ENCODE measurements at regions not wholly inside any gene's neighbourhood (a gene's known extent, or its start where the extent isn't known, plus 50 kb on each side); places are given as distances from the start of the nearest gene placed in this dataset.
A peak's percentile ranks its signal among the peaks of the same experiment; 100 is the strongest.

DNA sequence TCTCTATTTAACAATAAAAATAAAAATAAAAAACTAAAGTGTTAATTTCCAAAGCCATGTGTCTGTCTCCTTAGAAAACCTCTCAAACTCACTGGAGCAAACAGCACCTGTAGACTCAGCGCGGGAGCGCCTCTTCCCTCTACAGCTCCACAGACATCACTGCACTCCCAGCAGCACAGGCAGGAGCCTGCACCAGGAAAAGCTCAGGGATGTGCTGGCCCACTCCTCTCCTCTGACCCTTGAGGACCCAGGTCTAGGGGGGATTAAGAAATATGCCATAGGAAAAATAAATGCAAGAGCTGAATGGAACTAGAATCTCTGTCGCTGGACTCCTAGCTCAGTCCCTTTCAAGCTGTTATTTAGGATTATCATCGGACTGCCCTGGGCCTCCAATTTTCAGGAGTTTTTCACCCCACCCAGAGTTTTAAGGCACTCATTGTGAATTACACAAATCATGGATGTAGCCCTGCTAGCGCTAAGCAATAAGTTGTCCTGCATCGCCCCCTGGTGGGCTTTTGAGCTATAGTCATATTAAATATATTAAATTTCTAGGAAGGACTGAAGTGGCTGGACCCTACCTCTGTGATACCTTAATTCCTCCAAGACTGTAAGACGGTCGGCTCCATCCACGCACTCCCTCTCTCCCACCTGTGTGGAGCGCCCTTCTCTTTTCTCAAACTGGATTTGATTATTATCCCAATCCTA is 333.9 kb downstream of the UQCRFS1 start:
- peak; percentile 25 to 31 for DNase-seq

DNA sequence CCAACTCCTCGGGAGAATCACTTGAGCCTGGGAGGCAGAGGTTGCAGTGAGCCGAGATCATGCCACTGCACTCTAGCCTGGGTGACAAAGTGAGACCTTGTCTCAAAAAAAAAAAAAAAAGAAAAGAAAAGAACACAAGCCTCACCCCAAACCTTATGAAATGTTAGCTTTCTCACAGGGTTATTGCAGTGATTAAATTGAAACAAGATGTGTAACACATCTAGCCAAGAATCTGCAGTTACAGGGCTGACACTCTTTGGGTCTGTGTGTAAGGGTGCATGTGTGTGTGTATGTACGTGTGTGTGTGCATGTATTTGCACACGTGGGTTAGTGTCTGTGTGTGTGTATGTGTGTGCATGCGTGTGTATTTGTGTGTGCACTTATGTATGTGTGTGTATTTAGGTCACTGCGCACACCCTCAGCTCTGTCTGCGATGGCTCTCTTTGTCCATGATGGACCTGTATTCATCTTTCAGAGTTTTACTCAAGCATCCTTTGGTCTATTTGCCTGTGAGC is 336.3 kb downstream of the UQCRFS1 start:
- no peak for DNase-seq

DNA sequence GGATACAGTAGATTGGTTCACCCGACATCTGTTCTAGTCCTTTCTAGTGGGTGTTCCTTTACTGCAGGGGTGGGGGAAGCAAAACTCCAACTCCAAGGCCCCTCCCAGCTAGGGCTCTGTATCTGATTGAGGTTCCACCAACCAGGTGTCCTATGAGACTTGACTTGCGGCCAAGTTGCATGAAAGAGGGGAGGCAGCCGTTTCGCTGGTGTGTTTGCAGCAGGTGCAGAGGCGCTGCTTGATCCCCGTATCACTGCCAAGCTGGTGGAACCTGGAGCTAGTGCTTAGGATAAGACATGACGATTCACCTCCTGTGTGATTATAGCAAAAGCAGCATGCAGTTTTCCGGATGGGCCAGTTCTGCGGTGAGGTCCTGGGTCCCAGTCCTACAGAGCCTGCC is 338.2 kb downstream of the UQCRFS1 start:
- DNase-seq, result no peak

DNA sequence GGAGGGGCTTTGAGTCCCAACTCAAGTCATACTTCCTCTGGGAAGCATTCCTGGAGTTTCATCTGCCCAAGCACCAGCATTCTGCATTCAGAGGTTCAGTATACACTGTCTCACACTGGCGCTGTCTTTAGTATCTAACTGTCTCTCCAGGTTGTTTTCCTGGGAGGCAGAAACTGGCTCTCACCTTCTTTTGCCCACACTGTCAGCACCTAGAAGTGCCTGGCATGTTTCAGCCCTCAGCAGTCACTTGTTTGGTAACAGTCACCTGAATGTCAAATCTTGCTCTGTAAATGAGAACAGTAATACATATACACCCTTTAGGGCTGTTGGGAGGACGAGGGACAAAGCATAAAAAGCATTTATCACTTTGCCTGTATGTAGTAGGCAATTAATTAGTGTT is 339.6 kb downstream of the UQCRFS1 start:
- no peak for DNase-seq

DNA sequence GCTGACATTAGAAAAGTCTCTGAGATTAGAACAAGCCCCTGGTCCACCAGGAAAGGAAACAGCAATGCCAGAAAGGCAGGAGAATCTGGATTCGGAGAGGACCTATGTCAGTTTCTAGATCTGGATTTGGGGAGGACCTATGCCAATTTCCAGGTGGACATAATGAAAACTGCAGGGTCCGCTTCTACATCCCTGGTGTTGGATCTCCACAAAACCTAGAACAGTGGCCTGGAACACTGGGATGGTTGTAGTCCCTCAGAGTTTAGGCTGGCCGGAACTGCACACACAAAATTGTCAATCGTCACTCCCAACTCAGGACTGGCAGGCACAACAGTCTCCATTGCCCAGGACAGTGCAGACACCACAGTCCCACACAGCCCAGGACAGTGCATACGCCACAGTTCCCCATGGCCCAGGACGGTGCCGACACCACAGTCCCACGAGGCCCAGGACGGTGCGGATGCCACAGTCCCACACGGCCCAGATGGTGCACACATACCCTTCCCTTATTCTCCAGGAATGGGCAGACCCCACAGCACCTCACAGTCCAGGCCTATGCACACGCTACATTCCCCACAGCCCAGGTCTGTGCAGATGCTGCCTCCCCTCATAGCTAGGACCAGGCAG is 341.7 kb downstream of the UQCRFS1 start:
- DNase-seq, result no peak

DNA sequence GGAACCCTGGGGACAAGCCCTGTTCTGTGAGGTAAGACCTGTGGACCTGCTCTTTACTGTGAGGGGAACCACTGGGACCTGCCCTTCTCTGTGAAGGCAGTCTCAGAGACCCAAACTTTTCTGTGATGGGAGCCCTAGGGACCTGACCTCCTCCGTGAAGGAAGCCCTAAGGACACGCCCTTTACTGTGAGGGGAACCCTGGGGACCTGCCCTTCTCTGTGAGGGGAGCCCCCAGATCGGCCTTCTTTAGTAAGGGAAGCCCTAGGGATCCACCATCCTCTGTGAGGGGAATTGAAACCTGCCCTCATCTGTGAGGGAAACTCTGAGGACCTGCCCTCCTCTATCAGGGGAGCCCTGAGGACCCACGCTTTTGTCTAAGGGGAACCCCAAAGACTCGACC is 343.5 kb downstream of the UQCRFS1 start:
- no peak for DNase-seq

DNA sequence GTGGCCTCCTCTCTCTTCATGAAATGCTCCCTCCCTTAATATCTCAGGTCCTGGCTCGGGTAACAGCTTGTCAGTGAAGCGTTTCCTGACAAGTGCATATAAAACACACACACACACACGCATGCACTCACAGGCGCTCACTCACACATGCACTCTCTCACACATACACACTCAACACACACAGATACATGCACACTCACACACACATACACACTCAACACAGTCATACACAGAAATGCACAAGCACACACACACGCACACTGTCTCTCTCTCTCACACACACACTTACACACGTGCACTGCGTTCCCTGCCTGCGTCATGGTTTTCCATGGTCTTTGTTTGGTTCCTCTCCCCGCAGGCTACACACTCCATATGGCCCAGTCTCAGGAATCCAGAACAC is 344.1 kb downstream of the UQCRFS1 start:
- DNase-seq, result no peak

DNA sequence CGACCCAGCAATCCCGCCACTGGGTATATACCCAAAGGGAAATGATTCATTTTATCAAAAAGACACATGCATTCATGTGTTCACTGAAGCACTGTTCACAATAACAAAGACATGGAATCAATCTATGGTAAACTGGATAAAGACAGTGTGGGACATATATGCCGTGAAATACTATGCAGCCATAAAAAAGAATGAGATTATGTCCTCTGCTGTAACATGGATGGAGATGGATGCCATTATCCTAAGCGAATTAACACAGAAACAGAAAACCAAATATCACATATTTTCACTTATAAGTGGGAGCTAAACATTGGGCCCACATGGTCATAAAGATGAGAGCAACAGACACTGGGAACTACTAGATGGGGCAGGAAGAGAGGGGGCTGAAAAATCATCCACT is 345.0 kb downstream of the UQCRFS1 start:
- no peak for DNase-seq

DNA sequence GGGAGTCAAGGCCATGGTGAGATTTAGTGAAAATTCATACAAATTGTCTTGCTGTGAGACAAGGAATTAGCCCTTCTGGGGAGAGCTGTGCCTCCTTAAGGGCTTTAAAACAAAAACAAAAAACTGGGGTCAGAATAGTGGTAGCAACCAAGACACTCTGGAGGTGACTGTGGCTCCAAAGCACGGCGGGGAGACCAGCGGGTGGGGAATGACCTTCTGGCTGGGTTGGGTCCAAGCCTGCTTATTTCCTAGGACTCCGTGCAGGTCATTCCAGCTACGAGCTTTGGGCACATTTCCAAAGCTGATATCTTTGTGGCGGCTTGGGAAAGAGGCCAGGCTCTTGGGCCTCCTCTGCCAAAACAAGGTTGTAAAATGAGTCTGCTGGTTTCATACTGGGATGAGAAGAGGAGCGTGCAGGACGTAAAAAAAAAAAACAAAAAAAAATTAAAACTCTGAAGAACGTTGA is 348.3 kb downstream of the UQCRFS1 start:
- DNase-seq, result no peak

DNA sequence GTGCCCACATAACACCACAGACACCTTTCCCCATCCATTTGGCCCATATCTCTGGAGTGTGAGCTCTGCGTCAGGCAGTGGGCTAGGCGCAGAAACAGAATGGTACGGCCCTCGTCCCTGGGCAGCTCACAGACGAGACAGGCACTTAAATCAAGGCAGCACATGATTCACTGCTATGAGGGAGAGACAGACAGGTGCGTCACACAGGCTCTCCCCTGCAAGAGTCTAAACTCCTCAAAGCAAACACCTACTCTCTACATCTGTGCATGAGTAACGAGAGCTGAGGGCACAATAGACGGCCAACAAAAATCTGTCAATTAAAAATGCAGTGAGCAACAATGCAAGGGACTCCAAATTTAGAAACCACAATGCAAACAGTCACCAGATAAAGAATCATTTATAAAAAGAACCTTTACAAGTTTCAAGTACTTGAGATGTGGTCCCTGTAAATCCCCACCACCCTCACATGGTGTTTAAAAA is 348.9 kb downstream of the UQCRFS1 start:
- DNase-seq, result no peak

DNA sequence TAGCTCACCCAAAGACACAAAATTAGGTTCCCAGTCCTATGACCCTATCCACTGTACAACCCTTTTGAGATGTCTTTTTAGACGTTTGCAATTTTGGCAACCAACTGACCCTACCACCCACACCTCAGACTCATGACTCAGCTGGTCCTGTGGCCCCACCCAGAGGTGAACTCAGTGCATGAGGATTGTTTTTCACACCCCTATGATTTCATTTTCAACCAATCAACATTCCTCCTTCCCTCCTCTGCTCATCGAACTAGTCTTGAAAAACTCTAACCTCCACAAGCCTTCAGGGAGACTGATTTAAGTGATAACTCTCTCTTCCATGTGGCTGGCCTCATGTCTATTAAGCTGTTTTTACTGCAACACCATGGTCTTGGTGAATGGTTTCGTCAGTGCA is 350.7 kb downstream of the UQCRFS1 start:
- no peak for DNase-seq

DNA sequence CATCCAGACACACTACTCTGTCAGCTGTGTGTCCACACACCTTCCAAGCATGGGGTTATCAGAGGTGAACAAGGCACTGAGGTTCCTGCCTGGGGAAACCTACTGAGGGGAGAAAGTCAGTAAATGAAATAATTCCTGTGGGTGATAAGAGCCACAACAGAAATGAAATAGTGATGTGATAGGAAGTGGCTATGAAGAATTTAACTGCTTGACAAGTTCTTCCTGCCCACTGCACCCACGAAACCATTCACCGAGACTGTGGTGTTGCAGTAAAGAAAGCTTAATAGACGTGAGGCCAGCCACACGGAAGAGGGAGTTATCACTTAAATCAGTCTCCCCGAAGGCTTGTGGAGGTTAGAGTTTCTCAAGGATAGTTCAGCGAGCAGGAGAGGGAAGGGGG is 353.1 kb downstream of the UQCRFS1 start:
- DNase-seq, result no peak

DNA sequence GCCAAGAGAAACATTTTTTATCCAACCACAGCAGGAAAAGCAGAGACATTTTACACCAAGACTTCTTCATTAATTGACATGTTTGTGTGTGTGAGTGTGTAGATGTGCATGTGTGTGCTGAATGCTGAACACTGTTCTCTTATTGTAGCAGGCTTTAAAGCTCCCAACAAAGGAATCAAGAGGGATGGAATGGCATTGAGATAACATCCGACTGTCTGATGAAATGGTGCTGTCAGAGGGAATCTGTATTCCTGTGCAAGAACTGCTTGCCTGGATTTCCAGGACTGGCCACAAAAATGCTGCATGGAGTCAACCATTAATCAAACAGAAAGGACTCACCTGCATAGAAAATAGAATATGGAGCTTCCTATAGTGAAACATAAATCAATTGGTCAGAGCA is 354.0 kb downstream of the UQCRFS1 start:
- no peak for DNase-seq

DNA sequence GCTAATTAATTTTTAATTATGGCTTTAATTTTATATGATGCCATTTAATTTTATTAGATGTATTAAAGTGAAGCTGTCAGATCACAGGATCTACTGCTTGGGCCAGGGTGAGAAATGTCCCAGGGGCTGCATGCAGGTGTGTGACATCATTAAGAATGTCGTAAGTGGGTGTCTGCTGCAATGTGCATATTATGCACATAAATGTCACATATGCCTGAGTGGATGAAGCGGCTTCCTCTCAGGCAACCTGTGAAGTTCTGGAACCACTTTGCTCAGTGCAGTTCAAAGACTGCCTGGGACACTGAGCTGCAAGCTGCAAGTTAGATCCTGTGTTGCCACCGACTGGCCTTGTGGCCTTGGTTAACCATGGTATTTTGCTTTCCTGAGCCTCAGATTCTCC is 355.0 kb downstream of the UQCRFS1 start:
- DNase-seq, result no peak

DNA sequence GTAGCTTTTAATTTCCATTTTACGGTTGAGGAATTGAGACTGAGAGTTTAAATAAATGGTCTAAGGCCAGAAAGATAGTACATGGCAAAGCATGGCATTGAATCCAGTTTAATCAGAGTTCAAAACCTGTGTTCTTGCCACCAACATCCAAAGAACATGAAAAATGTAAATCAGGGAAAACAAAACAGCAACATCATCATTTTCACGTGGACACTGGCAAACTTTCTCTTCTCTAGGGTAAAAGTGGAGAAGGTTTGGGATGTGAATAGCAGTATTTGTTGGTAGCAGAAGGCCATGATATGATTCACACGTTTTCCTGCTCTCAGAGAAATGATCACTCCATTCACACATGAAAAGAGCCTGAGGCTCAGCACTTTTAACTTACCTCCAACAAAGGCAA is 357.7 kb downstream of the UQCRFS1 start:
- no peak for DNase-seq

DNA sequence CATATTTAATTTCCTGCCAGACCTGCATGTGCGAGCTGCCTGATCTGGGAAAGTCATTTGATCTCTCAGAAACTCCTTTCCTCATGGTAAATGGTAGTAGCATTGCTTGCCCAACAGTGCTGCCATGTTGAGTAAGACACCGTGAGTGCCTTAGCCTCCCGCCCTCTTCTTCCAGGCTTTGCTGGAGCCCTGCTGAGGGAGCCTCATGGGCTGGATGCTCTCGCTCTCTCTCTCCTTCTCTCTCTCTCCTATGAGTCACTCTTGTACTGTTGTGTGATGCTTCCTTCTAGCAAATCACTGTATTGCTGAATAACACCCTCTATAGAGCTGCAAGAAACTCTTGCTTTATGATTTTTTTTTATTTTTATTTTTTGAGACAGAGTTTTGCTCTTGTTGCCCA is 365.5 kb downstream of the UQCRFS1 start:
- no peak for DNase-seq

DNA sequence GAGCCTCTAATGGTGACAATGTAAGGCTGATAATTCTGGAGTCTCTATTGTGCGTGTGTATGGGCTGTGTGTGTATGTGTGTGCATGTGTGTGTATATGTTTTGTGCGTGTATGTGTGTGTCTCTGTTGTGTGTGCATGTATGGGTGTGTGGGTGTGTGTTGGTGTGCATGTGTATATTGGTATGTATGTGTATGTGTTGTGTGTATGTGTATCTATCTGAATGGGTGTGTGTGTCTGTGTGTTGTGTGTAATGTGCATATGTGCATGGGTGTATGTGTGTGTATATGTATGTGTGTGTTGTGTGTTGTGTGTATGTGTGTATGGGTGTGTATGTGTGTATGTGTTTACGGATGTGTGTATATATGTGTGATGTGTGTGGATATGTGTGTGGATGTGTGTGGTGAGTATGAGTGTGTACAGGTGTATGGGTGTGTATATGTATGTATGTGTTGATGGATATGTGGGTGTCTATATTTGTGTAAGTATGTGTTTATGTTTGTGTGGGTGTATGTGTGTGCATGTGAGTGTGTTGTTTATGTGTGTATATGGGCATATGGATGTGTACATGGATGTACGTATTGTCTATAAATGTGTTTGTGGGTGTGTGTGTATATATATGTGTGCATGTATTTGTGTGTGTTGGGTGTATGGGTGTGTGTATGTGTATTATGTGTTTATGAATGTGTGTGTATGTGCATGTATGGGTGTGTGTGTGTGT is 366.7 kb downstream of the UQCRFS1 start:
- no peak for DNase-seq

DNA sequence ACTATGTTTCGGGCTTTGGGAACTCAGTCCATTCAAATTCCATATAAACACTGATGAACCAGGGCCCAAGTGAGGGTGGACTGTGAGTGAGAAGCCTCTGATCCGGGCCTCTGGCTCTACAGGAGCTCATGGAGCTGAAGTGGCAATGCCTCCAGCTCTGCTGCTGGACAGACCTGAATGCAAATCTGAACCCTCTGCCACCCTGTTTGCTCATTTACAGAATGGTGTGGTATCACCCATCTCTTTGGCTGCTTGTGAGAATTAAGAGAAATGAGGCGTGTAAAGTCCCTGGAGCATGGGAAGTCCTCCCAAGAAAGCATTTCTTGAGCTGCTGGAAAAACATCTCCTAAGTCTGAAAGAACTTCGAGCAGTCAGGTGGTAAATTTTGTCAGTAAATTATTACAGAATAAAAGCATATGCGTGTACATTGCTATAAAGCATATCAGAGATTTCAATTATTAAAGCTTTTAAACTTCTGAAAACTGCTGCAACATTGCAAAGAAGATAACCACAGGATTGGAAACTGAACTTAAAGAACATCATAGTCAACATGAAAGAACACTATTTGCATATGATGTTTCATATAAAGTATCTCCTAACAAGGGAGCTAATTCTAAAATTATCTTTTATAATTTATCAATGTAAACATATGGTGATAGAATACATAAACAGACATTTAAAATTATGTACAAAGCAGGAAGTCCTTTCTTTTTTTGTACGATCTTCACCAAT is 369.0 kb downstream of the UQCRFS1 start:
- DNase-seq, result no peak

DNA sequence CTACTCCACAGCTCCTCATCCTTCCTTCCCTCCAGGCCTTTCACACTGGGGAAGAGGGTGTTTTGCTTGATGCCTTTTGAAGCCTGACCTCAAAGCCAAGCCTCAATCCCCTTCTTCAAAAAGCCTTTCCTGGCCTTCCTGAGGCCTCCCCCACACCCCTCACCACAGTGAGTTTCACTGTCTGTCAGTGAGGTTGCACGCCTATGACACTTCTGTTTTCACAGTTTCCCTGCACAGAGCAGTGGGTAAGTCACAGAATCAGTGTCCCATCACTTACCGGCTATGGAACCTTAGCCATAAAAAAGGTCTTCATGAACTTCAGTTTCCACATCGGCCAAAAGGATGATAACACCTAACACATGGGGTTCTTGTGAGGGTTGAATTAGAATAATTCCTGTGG is 371.4 kb downstream of the UQCRFS1 start:
- DNase-seq, result no peak

DNA sequence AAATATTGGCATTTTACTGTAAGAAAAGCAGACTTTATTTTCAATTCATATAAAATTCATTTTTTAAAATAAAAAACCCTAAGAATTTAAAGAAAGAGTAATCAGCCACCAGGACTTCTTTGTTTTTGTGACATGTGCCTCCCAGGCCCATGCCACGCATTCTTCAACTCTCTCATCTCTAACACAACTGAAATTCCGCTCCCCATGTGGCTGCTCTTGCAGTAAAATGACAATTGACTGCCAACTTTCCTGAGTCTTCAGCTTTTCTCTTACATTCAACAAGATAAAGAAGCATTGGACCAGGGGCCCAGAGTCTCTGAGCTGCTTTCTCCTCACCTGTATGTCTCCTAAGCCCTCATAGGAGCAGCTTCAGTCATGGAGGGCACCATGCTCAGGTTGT is 372.1 kb downstream of the UQCRFS1 start:
- no peak for DNase-seq

DNA sequence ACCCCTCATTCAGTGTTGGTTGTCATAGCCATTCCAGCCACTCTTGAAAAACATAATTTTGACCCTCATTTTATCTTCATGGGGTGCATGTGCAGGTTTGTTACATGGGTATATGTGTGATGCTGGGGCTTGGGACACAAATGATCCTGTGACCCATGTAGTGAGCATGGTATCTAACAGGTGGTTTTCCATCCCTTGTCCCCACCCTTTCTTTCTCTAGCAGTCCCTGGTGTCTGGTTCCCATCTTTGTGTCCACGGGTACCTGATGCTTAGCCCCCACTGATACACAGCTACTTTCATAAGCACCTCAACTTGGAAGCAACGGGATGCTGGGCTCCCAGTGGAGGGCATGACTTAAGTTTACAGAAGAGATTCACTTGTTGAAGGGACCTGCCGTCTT is 373.5 kb downstream of the UQCRFS1 start:
- DNase-seq, result no peak

DNA sequence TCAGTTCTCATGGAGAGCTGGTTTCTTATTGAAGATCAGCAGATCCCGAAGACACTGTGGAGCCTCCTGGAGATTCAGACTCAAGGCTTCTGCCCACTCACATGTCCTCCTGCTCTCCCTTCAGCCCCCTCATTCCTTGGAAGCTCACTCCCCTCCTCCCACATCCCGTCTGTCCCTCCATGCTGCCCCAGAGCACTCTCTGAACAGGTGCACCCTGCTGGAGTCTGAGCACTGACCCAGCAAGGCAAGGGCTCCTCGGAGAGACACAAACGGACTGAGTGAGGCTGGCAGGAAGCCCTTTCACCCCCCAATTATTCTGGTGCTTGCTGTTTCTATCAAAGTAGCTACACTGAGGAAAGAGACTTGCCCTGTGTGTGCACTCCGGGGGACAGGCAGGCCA is 374.0 kb downstream of the UQCRFS1 start:
- no peak for DNase-seq

DNA sequence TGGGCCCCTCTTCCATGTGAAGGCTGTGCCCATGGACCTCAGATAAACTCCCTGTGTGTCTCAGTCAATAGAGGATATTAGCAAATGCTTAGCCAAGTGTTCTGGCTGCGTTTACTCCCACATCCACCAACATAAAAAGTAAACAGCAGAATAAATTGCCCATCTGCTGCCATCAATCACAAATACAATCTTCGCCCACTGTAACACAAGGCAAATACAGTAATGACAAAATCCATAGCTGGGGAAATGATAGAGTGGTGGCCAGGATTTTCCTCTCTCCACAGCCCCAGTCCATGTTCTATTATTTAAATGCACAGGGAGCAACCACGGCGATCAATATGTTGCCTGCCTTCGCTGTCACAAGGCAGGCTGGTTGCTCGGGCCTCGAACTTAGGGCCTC is 376.5 kb downstream of the UQCRFS1 start:
- DNase-seq, result no peak
